Activated T-cell treated with anti-CD3 and anti-CD28 coated beads, Interleukin-2, amount 50 U/mL, for 48 hours (primary cell): ENCODE measurements at regions not wholly inside any gene's neighbourhood (a gene's known extent, or its start where the extent isn't known, plus 50 kb on each side); places are given as distances from the start of the nearest gene placed in this dataset.
"Not testable (repeated sequence)": the region's sequence is repeated elsewhere in the genome, so short reads cannot be mapped to it uniquely, and the experiment has no call there.

Experiments
- DNase-seq, 2 experiments: peaks; one replicate each; pipeline ENCODE4 v3.0.0-alpha.2; 2020

GRCh38 chr12:131229426-131230339 is 276.0 kb downstream of the ADGRD1 start:
- no peak for DNase-seq

DNA sequence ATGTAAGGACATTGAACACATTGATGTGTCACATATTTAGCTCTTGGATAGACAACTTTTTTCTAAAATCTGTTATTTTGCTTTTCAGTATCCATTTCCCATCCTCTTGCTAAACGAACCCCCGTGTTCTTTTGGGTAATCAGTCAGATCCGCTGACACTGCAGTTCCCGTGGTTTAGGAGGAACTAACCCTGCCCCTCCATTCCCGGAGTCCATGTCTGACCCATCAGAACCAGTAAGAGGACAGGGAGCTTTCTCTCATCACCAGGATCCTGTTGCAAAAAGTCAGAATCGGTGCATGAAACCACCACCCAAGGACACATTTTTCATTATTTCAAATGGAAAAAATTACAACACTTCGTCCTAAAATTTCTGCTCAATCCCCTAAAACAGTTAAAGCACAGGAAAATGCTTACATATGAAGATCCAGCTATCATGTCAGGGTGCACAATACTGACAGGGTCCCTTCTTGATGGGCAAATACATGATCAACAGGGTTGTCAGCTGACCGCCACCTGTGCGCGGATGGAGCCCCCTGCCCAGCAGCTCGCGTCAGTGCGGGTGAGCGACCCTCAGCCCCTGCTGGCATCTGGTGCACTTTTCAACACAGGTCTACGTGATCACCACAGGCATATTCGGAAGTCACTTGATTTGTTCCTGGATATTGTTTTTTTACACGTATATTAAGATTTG is 276.8 kb downstream of the ADGRD1 start:
- DNase-seq, result no peak

DNA sequence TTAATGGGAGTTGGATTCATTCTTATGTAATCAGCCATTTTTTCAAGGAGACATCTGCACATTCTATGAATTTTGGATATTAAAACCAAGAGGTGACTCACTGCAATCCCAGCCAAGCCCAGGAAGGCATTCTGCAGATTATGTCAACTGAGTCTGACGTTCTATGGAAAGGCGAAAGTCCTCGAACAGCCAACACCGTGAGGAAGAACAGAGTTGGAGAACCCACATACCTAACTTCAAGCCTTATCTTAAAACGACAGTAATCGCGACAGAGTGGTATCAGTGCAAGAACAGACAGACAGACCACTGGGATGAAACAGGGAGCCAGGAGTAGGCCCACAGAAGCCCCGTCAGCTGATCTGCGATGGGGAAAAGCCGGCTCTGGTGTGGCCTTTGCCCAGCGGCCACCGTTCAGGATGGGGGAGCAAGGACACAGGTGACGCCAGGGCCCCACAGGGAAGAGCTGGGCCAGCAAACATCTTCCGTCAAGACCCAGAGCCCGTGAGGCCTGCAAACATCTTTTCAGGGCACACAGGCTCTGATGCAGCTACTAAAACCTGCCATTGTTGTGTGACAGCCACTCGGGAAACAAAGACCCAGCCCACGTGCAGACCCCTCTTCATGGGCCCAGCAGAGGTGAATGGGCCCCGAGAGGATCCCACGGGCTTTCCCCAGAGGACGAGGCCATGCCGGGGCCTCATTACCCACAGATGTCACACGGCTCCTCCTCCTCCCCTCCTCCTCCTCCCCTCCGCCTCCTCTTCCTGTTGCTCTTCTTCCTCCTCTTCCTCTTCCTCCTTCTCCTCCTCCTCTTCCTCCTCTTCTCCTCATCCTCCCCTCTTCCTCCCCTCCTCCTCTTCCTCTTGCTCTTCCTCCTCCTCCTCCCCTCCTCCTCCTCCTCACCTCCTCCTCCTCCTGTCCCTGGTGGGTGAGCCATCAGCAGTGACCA is 277.6 kb downstream of the ADGRD1 start:
- DNase-seq, result no peak

- DNase-seq, result no peak
These were observed 278.3 kb downstream of the ADGRD1 start for GRCh38 chr12:131232036-131232435.

DNA sequence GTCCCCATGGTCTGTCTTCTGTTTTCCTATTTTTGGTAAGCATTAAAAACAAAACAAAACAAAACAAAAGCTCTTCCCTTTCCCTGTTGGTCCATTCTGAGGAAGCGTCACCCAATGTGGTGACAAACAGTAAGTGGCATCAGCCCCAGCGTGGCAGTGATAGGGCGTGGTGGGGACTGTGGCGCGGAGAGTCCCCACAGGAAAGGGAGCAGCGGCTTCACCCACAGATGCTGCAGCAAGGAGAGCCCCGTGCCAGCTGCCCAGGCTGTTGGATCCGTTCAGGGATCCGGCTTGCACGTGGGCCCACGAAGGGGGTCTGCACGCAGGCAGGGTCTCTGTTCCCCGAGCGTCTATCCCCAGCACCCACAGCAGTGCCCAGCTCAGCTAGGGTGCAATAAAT is 279.2 kb downstream of the ADGRD1 start:
- DNase-seq, result not testable (repeated sequence)

- not testable (repeated sequence) for DNase-seq
These were observed 280.4 kb downstream of the ADGRD1 start for GRCh38 chr12:131233850-131234789.

DNA sequence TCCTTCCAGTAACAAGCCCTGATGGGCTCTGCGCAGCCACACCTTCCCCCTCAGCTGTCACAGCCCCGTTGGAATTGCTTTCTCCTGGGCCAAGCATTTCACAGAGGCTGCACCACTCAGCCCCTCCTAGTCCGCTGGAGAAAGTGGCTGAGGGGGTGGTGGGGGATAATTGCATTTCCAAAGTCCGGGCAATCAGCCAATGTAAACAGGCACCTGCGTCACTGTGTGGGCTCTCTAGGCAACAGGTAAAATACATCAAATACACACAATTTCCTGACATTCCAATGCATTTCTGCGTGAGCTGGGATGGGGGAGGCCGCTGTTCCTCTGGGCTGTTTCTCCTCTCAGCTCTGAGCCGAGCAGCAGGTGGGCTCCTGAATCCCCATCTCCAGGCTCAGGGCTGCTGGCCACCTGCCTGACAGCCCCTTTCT is 281.1 kb downstream of the ADGRD1 start:
- not testable (repeated sequence) for DNase-seq

DNA sequence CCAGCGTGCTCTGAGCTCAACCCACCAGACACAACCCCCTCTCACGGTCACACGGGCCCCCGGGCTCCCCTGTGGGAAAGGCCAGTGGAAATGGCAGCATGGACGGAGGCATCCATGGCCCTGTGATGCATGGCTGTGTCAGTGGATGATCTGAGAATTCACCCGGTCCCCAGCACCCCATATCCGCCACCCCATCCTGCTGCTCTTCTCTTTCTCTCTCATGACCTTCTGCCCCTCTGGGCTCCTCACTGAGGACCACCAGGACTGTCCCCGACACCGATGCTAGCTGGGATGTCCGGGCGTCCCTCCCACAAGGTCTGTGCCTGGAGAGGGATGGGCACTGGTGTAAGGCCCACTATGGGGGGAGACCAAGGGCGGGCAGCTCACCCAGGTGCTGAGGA is 282.2 kb downstream of the ADGRD1 start:
- no peak for DNase-seq

- DNase-seq, result peak; percentile 26 to 28
These were observed 285.8 kb downstream of the ADGRD1 start for GRCh38 chr12:131239384-131240094.

DNA sequence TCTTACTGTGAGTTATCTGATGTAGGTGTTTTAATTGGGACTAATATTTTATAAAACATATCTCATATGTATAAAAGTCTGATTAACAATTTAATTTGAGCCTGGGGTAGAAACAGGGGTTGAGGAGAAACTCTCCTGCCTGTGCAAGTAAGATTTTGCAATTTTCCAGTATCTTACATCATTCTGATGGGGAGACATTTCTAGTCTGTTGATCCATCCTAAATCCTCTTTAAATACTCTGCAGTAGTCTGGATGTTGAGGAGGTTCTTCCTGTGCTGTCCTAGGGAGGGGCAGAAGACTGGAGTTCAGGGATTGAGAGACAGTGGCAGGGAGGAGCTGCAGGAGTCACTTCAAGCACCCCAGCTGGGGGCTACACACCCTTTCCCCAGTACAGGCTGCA is 287.8 kb downstream of the ADGRD1 start:
- no peak for DNase-seq

GRCh38 chr12:131242741-131243496 is 289.2 kb downstream of the ADGRD1 start:
- peak; percentile 32 to 46 for DNase-seq

DNA sequence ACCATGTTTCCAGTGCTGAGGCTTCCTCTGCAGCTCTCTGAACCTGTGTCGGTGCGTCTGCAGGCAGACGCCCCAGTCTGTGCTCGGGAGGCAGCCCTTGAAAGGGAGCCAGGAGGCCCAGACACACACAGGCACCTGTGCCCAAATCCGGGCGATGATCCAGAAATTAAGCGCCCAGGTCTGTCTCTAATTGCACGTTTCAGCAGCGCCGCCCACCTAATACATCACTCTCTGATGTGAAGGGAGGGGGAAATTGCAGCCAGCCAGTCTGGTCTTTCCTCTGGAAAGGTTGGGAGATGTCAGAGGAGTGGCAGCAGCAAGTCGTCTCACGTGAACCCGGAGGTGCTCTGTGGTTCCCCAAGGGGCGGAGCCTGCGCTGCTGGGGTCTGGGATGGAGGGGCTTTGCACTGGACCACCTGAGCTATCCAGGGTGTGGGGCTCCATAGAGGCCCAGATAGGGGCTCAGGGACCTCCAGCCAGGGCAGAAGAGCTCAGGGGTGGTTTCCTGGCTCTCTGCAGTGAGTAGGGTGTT is 290.5 kb downstream of the ADGRD1 start:
- DNase-seq, result not testable (repeated sequence)

- DNase-seq, result not testable (repeated sequence)
These were observed 291.5 kb downstream of the ADGRD1 start for GRCh38 chr12:131245161-131245560.

DNA sequence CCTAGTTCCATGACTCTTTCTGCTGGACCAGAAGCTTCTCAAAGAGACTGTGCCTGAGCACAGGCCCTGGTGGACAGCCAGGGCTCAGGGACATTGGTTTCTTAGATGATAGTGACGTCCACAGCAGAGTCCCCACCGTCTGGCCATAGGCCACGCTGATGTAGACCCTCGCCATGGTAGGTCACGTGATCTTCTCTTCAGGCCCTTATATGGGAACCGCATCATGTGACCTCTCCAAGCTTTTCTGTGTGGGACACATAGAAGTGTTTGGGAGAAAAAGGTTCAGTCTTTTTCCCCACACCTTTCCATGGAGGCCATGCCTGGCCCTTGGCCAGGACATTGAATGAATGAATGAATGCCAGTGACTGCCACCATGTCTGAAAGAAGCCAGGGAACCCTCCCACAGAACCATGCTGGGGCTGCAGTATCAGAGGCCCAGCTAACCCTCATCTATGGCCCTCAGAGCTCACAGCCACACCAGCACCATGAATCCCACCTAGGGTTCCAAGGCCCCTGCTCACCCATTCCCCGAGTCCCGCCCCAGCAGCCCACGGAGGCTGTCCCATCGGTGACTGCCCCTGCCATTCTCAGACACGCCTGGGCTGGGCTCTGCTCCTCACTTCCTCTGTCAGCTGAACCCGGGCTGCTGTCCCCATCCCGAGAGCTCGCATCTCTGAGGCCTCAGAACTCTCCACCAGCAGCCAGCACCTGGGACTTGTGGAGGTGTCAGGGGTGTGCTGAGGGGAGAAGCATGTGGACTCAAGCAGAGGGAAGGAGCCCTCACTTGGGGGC is 292.1 kb downstream of the ADGRD1 start:
- no peak for DNase-seq

DNA sequence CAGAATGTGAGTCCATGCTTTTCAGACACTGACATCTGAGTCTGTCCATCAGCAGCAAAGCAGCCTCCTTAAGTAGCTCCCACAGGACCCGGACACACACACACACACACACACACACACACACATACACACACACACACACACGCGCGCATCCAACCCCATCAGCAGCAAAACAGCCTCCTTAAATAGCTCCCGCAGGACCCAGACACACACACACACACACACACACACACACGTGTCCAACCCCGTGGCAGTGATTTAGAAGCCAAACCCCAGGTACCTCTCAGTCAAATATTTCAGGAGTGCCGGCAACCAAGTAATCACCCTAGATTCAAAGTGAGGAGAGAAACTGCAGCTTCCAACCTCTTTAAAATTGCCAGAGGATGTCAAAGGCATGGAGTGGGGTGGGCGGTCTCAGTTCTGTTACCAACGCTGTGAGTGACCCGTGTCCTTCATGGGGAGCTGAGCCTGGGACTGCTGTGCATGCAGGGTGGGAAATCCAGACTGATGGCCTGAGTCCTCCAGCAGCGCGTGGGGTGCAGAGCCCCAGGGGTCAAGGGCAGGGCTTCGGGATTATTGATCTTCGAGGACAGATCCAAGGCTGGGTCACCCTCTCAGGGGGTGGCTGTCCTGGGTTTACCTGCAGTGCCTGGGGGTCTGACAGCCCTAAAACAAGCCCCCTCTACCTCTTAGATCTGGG is 293.5 kb downstream of the ADGRD1 start:
- not testable (repeated sequence) for DNase-seq

DNA sequence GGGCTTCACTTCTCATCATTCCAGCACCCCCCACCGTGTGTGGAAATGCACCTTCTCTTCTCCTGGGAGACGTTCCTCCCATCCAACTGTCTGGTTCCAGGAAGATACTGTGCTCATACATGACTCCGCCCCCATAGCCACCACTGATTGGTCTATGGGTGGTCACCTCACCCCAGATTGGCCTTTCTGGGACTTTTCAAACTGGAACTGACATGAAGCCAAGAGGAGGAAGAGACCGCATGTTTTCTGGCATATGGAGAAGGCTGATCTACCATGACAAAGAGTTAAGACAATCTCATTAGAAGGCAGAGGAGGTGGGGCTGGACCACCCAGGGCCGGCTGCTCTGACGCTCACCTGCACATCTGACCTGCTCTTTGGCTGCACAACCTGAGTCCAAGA is 294.2 kb downstream of the ADGRD1 start:
- DNase-seq, result not testable (repeated sequence)

DNA sequence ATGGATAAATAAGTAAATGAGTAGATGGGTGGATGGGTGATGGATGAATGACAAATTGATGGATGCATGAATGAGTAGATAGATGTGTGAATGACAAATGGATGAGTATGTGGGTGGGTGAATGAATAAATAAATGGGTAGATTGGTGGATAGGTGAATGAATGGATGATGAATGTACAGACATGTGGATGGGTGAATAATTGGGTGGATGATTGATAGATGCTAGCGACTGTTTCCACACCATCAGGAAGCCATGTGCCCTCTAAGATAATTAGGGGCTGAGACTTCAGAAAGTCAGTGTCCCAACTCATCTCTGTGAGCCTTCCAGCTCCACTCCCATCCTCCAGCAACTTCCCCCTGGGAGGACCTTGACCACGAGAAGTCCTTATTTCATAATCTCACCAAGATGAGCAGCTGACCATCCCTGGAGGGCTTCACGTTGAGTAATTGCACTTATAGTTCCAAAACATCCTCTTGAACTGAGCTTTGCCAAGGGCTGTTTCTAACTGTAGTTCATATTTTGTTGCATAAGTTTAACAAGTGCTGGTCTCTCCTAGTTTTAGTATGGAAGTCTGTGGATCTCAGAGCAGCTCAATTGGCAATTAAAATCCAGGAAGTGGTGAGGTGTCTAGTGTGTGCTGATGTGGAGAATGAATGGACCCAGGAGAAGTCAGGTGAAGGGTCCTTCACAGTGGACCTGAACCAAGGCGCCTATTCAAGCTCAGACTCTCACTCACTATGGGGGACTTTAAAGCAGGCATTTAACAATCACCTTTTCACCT is 295.7 kb downstream of the ADGRD1 start:
- DNase-seq, result no peak
